Stimulated activated CD4-positive, alpha-beta T cell treated with anti-CD3 and anti-CD28 coated beads, TNF-alpha, amount 100 ng/mL, for 48 hours (primary cell): ENCODE measurements at regions not wholly inside any gene's neighbourhood (a gene's known extent, or its start where the extent isn't known, plus 50 kb on each side); places are given as distances from the start of the nearest gene placed in this dataset.
"Not testable (repeated sequence)": the region's sequence is repeated elsewhere in the genome, so short reads cannot be mapped to it uniquely, and the experiment has no call there.

Experiments used
- DNase-seq, 3 donors: peaks; one replicate each; pipeline ENCODE4 v3.0.0-alpha.2; 2020; ENCODE audit warnings: low read depth in 3 of 3

GRCh38 chr5:24135536-24135935 lies 509.2 kb downstream of the CDH10 start:
- DNase-seq: no peak

- DNase-seq: no peak
These were observed 503.7 kb downstream of the CDH10 start for GRCh38 chr5:24141046-24141445.

- DNase-seq: no peak
These were observed 502.4 kb downstream of the CDH10 start for GRCh38 chr5:24142341-24142740.

GRCh38 chr5:24145806-24146205 lies 499.0 kb downstream of the CDH10 start:
- no peak for DNase-seq

- DNase-seq: no peak
These were observed 483.2 kb downstream of the CDH10 start for GRCh38 chr5:24161559-24161958.

- no peak for DNase-seq
These were observed 482.4 kb downstream of the CDH10 start for GRCh38 chr5:24162343-24162742.

GRCh38 chr5:24163091-24163490 lies 481.7 kb downstream of the CDH10 start:
- no peak for DNase-seq

- no peak for DNase-seq
These were observed 477.0 kb downstream of the CDH10 start for GRCh38 chr5:24167806-24168205.

- DNase-seq: no peak
These were observed 474.8 kb downstream of the CDH10 start for GRCh38 chr5:24170026-24170425.

- not testable (repeated sequence) for DNase-seq
These were observed 473.8 kb downstream of the CDH10 start for GRCh38 chr5:24170930-24171329.

GRCh38 chr5:24177821-24178220 lies 467.0 kb downstream of the CDH10 start:
- DNase-seq: no peak

GRCh38 chr5:24183981-24184380 lies 460.8 kb downstream of the CDH10 start:
- no peak for DNase-seq

- DNase-seq: no peak
These were observed 456.4 kb downstream of the CDH10 start for GRCh38 chr5:24188216-24188925.

- DNase-seq: no peak
These were observed 448.0 kb downstream of the CDH10 start for GRCh38 chr5:24196789-24197188.

GRCh38 chr5:24208686-24209106 lies 436.1 kb downstream of the CDH10 start:
- no peak for DNase-seq

- no peak for DNase-seq
These were observed 429.7 kb downstream of the CDH10 start for GRCh38 chr5:24215114-24215513.

GRCh38 chr5:24222876-24223275 lies 421.9 kb downstream of the CDH10 start:
- DNase-seq: no peak

GRCh38 chr5:24225051-24225450 lies 419.7 kb downstream of the CDH10 start:
- no peak for DNase-seq

- no peak for DNase-seq
These were observed 418.3 kb downstream of the CDH10 start for GRCh38 chr5:24226479-24226878.

GRCh38 chr5:24227881-24228280 lies 416.9 kb downstream of the CDH10 start:
- not testable (repeated sequence) for DNase-seq

GRCh38 chr5:24232041-24232440 lies 412.7 kb downstream of the CDH10 start:
- no peak for DNase-seq

- DNase-seq: no peak
These were observed 411.8 kb downstream of the CDH10 start for GRCh38 chr5:24232929-24233498.

GRCh38 chr5:24235946-24236345 lies 408.8 kb downstream of the CDH10 start:
- DNase-seq: no peak

GRCh38 chr5:24245821-24246220 lies 399.0 kb downstream of the CDH10 start:
- DNase-seq: no peak
